HG03558 (cell line): ENCODE measurements at regions not wholly inside any gene's neighbourhood (a gene's known extent, or its start where the extent isn't known, plus 50 kb on each side); places are given as distances from the start of the nearest gene placed in this dataset.

Source experiments
- ATAC-seq: cut with Tn5 transposase; IDR thresholded peaks from one replicate; pipeline ENCODE4 v1.9.1; 2021; ENCODE audit warnings: moderate number of reproducible peaks; ENCODE audit not compliant: unreplicated experiment; ENCODE audit errors: extremely low read depth

- ATAC-seq, result no peak
Measured at GRCh38 chr6:123747515-123747914, 56.1 kb upstream of the NKAIN2 start.

GRCh38 chr6:123745895-123746294 lies 57.8 kb upstream of the NKAIN2 start:
- no peak for ATAC-seq

- no peak for ATAC-seq
Measured at GRCh38 chr6:123744840-123745239, 58.8 kb upstream of the NKAIN2 start.

- ATAC-seq, result no peak
Measured at GRCh38 chr6:123742626-123743025, 61.0 kb upstream of the NKAIN2 start.

GRCh38 chr6:123733180-123733579 lies 70.5 kb upstream of the NKAIN2 start:
- ATAC-seq, result no peak

- no peak for ATAC-seq
Measured at GRCh38 chr6:123716506-123716905, 79.8 kb upstream of the TRDN start.

GRCh38 chr6:123715006-123715863 lies 78.5 kb upstream of the TRDN start:
- peak; percentile 59 for ATAC-seq

- no peak for ATAC-seq
Measured at GRCh38 chr6:123712831-123713230, 76.1 kb upstream of the TRDN start.

GRCh38 chr6:123702943-123703342 lies 66.2 kb upstream of the TRDN start:
- no peak for ATAC-seq

- ATAC-seq, result no peak
Measured at GRCh38 chr6:123687864-123688263, 51.1 kb upstream of the TRDN start.
